Activated CD8-positive, alpha-beta memory T cell treated with anti-CD3 and anti-CD28 coated beads for 24 hours (primary cell): ENCODE measurements at regions not wholly inside any gene's neighbourhood (a gene's known extent, or its start where the extent isn't known, plus 50 kb on each side); places are given as distances from the start of the nearest gene placed in this dataset.

Experiments
- DNase-seq: peaks from one replicate; pipeline ENCODE4 v3.0.0-alpha.2; 2020

DNA sequence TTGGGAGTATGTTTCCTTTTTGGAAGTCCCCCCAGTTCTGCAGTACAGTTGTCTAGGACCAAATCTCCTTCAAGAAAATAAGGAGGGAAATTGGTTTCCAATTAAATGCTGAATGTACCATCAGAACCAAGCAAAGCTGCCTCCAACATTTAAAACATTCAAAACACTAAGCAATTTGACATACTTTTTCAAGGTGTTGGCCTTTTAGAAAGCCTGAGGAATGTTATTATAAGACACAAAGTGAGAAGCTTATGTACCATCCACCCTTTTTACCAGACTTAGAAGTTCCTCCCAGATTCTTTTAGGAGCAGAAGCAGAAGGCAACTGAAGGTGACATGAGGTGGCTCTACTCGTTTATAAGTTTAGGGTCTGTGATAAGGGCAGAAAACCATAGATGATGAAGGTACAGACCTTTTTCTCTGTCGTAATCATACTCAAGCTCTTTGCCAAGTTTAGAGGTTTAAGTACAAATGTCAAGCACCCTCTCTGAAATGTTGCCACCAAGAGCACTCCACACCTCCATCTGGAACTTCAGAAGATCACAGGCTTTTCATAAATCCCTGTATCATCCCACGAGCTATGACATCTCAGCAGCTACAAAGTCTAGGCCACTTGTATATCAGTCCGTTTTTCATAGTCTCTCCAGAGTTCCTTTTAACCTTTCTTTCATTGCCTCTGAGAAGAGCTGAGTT lies 282.5 kb upstream of the THBS1 start:
- DNase-seq, result no peak

DNA sequence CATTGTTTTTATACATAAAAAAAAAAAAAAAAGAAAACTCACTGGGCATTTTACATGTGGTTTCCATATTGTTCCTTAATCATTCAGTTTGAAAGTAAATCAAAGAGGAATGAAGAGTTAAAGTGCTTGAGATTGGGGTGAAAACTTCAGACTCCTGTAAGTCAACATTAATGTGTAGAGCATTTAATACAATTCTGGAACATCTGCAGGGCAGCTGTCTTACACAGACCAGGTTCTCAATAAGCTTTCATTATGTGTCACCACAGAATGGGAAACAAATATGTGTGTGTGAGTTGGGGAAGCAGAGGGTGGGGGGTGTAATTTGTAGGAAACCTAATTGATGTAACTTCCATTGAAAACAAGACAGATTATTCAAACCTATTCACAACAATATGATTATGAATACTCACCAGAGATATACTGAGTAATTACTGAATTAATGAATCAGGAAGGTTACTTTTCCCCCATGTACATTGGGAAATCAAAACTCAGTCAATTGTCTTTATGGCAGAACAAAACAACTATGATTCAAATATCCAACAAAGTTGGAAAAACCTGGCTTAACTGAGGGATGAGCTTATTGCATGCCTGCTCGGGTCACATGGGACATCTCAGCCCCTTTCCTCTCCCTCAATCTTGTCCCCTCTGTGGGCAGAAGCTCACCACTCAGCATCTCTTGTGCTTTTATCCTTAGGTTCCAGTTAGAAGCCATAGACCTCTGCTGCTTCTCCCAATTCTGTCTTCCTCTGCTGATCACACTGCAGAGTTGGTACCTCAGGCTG lies 281.2 kb upstream of the THBS1 start:
- no peak for DNase-seq

DNA sequence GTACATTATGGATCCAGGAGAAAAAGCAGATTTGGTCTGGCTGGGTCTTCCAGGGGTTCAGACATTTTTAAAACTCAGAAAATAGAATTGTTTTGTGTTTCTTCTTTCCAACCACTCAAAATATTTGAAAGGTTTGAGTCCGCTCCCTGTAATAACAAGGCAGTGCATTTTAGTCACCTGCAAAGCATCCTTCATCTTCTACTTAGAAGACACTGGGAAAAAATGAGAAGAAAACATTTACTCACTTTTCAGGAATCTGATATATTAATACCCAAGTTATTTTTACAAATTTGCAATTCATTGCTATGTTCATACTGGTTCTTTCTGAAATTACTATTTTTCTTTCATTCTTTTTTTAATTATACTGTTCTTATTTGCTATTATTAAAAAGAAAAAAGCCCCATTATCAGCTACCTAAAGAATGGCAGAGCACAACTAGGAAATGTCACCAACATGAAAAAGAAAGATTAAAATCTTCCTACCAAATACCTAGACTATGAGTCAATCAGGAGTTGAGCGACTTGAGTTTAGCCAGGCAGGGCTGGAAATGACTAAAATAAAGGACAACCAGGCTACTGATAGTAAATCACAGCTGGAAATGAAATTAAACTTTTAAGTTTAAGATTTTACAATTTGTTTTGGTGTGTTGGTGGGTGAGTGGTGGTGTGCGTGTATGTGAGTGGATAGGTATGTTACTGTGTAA lies 280.3 kb upstream of the THBS1 start:
- no peak for DNase-seq

DNA sequence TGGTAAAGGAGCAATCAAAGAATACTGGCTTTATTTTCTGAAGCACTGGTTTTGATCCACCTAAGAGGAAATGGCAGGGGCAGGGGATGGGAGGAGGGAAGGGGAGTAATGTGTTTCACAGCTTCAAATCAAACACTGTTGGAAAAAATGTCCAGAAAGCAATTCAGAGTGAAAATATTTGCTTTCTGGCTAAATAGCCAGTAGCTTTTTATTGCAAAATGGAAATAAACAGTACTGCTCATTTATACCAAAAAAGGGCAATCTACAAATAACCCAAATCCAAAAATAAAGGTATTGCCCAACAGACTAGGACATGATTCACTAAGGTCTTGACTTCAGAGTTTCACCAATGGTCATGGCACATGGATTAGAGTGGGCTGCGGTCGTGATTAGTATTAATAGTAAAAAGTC lies 279.3 kb upstream of the THBS1 start:
- no peak for DNase-seq

DNA sequence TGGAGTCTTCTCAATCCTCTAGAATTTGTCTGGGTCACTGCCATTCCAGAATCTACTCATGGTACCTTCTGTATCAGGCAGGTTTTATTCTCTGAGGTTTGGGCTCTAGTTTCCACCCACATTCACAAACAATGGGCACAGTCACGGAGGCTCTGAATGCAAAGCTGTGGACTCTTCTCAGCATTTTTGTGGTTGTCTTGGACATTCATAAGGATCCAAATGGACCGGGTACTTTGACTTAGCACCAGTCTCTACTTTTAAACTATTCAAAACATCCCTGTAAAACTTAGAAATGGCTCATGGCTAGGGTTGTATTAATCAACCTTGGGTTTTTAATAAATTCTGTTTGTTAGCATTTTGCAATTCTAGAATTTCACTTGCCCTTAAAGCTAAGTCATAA lies 277.9 kb upstream of the THBS1 start:
- no peak for DNase-seq

DNA sequence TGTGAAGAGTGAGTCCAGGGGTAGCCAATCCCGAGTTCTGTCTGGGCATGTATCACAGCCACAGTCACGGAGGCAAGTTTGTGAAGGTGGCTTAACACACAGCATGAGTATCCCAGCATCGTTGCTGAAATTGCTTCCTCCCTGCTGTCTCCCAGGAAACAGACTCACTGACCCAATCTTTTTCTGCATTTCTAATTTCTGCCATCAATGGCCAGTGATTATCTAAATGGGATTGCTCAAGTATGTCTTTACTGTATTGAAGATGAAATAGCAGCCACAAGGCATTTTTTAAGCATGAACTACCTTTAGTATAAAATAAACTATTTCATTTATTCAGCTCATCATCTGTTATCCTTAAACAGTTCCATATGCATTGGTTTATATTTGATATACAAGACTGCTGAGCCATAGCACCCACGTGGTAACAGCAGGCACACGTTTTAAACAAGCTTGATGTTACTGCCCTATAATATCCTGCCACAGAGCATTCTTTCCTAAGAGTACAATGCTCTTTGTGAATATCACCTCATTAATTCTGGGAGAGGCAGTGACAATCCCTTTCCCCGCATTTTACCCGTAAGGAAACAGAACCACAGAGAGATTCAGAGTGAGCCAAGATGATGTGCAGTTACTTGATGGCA lies 276.6 kb upstream of the THBS1 start:
- DNase-seq, result no peak

DNA sequence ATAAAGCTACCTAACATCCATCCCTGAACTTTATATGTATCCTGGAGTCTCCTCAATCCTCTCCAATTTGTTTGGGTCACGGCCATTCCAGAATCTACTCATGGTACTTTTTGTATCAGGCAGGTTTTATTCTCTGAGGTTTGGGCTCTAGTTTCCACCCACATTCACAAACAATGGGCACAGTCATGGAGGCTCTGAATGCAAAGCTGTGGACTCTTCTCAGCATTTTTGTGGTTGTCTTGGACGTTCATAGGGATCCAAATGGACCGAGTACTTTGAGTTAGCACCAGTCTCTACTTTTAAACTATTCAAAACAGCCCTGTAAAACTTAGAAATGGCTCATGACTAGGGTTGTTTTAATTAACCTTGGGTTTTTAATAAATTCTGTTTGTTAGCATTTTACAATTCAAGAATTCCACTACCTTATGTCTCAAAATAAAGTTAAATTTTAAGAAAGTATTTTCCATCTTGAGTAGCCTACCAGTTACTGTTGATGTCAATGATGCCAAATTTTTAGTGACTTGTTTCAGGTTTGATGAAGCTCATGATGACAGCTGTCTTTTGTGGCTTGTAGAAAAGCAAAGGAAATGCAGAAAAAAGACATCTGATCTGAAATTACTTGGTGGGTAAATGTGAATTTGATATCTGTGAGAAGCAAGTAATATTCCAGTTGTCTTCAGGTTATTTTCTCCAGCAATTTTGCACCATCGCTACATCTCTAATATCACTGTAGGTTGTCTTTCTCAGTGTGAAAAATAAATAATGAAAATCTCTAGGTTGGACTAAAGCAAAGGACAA lies 275.7 kb upstream of the THBS1 start:
- DNase-seq, result no peak

DNA sequence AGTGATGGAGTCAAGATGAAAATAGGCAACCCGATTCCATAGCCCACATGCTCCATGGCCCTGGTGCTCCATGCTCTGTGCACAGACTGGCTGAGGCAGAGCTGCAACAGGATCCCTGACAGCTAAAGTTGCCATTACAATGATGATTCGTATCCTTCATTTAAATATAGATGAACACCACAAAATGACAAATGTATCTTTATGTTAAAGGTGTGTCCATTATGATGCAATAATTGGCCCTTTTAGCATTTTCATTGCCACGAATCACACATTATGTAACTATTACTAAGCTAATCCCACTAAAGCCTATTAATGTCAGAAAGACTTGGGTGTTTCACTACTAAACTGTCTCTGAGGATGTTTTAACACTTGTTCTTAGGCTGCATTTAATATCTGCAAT lies 270.2 kb upstream of the THBS1 start:
- DNase-seq, result no peak

DNA sequence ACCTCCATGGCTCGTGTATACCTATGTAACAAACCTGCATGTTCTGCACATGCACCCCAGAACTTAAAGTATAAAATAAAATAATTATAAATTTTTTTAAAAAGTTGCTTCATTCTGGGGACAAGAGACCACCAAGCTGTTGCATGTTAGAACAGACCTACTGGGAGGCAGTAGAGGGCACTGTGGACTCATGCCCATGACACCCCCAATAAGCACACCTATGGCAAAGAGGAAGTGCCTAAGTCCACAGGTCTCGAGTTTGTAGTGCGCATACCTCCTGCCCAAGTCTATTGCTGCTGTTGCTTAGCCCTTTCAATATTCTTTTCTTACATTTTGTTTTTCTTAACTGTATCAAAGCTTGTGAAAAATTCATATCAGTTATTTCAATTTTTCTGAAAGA lies 267.9 kb upstream of the THBS1 start:
- DNase-seq, result no peak

DNA sequence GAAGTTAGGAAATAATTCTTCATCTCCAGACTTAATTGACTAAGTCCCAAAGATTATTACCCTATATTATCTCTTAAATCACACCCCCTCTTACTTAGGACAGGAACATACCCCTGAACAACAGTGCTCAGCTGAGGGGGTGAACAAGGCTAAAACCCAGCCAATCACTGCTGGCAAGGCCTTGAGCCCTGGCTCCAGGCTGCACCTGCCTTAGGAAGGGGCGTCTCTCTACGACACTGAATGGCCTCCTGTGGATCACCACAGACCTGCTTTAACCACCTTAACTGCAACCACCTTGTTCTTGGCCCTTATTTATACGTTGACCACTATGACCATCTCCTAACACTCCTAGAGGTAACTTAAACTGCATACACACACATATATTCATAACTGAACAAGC lies 267.4 kb upstream of the THBS1 start:
- no peak for DNase-seq

DNA sequence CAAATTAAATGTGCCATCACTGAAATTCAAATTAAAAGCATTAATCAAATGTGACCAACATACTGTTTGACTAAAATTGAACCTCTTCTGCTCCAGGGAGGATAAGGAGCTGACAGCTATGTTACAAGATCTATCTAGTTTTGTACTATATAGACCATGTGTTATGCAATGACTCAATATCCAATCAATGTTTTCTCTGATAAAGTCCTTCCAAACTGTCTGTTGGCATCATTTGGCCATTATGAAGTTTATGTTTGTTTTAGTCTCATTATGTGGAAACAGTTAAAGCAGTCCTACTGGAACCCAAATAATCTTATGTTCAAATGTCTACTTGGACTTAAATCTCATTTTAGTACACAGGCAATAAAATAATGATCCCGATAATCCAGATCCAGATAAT lies 267.0 kb upstream of the THBS1 start:
- DNase-seq, result no peak

DNA sequence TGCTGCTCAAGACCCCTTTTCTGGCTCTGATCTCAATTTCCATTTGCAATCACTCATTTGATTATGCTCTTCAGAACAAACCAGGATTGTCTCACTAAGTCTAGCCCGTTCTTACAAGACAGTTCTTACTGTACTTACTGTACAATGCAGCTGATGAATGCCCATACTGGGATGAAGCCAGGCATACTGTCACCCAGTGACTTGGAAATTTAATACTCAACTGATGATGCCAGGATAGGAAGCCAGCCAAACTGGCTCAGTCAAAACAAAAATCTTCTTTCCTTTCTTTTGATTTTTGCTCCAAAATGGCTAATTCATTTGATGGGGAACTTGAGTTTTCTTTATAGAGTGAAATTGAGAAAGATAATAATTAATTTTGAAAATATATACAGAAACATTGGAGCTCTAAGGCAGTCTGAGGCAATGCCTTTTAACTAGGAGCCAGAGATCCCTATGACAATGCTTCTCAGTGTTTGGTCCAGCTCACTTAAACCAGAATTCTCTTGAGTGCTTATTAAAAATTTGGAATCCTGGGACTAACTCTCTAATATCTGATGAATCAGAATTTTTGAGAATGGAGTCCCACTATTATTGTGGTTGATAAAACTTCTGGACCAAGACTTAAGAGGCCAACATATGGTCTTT lies 265.6 kb upstream of the THBS1 start:
- no peak for DNase-seq

DNA sequence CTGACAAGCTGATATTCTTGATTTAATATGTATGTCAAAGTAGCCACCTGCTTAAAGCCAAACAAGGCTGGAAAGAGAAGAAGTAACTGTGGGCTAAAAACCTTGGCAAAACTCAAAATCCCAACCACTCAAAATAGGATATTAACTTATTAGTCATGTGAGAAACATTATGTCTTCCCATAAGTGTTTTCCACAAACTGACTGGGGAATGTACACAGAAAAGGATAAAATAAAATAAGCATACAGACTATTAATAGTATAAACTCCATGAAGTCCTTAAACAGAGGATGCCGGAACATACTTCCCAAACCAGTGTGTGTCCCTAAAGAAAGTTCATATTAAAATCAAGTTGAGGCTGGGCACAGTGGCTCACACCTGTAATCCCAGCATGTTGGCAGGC lies 263.7 kb upstream of the THBS1 start:
- no peak for DNase-seq

DNA sequence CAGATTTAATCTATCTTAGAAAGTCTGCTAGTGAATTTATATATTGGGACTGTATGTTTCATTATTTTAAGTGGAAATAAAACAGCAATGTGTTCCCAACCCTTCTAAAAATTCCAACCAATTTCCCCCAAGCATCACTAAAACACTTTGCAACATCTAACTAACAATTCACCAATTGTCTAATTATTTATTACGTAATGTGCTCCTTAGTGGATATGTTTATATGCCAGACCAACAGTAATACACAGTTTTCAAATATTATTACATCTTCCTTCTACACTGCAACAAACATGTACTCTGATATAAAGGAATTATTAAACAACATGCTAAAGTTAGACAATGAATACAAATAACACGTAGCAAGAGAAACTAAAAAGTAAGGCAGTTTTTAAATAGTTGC lies 262.6 kb upstream of the THBS1 start:
- DNase-seq, result no peak

DNA sequence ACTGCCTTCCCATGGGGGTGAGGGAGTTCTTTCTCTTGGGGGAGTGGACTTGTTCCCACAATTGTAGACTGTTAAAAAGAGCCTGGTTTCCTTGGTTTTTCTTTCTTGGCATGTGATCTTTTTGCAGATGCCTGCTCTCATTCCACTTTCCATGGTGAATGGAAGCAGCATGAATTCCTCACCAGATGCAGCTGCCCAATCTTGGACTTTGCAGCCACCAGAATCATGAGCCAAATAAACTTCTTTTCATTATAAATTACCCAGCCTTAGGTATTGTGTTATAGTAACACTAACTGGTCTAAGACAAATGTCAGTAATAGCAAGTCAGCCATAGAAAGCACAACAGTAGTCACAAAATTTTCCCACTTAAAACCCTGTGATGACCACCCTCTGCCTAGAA lies 260.5 kb upstream of the THBS1 start:
- no peak for DNase-seq

DNA sequence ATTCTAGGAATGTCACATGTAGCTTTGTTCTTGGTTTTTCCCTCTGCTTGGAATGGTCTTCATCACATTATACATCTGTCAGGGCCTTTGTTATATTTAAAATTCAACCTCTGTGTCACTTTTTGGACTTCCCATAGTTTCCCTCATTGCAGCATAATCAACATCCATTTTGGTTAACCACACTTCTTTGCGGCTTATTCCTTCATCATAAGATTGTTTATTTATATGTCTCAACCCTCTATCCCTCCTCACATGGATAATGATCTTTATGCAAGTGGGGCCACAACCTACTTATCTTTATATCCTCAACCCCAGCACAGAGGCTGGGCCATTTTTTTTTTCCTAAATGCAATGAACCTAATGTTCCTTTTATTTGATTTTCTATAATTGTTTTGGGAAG lies 260.0 kb upstream of the THBS1 start:
- DNase-seq, result no peak

DNA sequence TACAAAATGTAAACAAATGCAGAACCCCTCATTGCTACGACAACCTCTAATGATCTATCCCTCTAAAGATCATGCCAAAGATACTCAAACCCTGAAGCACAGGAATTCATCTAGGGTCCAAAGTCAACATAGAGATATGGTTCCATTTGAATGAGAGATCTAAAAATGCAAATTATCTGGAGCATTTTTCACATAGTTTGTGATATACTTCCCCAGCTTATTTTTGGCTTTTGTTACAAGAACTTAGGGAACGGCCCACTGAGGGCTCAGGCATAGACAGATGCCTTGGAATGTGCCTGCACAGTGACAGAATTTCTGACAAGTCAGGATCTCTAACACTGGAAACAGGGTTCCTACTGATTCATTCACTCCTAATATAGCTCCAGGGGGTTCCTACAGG lies 258.9 kb upstream of the THBS1 start:
- DNase-seq, result no peak

DNA sequence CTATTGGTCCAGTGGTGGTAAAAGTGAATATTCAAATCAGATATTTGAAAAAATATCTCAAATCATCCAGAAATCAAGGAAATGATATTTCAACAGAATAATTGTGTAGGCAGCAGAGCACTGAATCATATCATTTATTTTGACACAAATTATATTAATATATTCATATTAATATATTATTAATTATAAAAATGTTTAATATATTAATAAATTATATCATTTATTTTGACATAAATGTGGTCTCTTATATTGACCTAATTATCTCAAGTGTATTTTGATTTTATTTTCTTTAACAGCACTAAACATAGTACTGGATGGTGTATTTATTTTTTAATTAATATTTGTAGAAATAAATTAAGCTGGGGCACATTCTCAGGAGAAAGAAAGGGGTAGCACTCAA lies 257.7 kb upstream of the THBS1 start:
- DNase-seq, result no peak

DNA sequence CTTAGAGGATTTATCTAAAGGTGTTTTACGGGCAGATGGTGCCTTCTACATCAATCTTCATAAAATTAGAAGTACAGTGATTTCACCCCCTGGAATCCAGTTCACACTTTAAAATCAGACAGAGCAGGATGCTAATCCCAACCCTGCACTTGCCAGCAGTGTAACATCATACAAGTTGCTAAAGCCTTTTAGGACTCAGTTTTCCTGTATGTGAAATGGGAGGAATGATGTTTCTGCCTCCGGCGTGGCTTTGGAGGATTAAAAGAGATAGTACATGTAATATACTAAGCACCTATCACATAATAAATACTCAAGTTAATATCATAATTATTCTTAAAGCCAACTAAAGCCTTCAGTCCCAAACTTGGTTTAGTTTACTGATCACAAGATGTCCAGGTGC lies 257.2 kb upstream of the THBS1 start:
- DNase-seq, result no peak

DNA sequence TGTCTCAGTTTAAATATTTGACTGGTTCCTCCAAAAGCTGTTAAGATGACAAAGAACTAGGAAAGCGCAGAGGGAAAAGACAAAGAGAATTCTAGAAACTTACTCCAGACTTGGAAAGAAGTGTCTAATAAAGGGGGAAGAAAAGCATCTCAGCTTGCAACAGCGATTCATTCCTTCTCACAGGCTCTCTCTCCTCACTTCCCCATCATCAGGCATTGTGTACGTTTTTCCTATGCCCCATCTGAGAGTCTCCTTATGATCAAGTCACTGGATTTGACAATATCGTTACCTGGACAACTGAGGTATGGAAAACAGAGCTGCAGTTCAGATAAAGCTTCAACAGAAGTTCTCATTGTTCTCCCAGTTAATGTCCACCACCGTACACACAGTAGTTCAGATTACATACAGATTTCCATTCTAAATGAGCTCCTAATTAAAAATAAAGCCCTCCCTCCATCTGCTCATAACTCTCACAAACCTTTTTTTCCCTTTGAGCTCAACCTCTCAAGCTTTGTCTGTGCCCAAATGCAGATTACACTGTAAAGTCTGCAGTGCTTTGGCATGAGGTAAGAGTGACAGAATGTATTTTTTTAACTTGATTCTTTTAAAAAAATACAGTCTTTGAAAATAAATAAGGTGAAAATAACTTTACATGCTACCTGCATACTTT lies 254.4 kb upstream of the THBS1 start:
- no peak for DNase-seq

DNA sequence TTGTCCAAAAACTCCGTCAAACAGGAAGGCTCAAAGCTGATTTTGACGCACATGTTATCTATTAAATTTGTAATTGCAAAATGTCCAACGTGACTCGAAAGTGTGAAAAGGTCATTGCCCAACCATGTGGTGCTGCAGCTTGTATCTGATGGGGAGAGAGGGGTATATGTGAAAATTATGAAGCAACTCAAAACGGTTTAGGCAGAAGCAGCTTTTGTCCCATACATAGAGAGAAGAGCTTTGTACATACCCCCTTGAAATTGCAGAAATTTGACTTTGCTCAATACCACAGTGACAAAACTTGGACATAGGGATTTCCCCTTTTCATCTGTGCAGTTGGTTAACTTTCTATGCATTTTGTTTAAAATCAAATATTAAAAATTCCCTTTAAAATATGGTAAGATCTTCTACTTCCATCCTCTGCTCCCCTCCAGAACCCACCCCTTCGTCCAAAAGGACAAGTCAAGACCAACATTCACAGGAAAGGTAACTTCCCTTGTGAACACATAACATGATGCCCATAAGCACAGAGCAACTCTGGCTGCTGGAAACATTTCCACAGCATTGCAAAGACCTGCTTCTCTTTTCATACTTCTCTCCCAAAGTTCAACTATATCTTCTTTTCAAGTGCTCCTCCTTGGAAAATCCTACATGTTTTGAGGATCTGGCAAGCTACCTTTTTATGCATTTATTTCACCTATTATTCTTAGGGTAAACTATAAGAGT lies 253.7 kb upstream of the THBS1 start:
- DNase-seq, result no peak
